ENCODE measurements at regions not wholly inside any gene's neighbourhood (a gene's known extent, or its start where the extent isn't known, plus 50 kb on each side); places are given as distances from the start of the nearest gene placed in this dataset.

- Mint-ChIP-seq H3K36me3 (ENCODE audit: insufficient read depth in 2 of 2) (no peaks in the 10 kb centered on the region), H3K4me1 (ENCODE audit: low read depth) (peaks cover 13% of the 10 kb centered on the region), H3K9me3 (no peaks in the 10 kb centered on the region), H3K27ac (no peak overlapping the region), H3K4me3 (no peak overlapping the region), H3K27me3 (ENCODE audit: low read depth) (peaks cover 40% of the 10 kb centered on the region)
- ATAC-seq (replicated peaks in 1 of 2) (no peak), DNase-seq (no peak)
These were observed 261.2 kb downstream of the CLIC5 start for GRCh38 chr6:45754432-45754831.

- DNase-seq (no peak), ATAC-seq (replicated peaks in 1 of 2) (no peak)
- Mint-ChIP-seq H3K4me1 (ENCODE audit: low read depth) (peaks cover 14% of the 10 kb centered on the region), H3K36me3 (ENCODE audit: insufficient read depth in 2 of 2) (peaks cover 4 to 8% of the 10 kb centered on the region in 2 donors), H3K27me3 (ENCODE audit: low read depth) (peaks cover 6% of the 10 kb centered on the region), H3K27ac (no peak overlapping the region), H3K9me3 (peaks cover 9% of the 10 kb centered on the region in 2 donors), H3K4me3 (no peak overlapping the region)
These were observed 269.6 kb downstream of the CLIC5 start for GRCh38 chr6:45746046-45746445.

- Mint-ChIP-seq H3K4me1 (ENCODE audit: low read depth) (peaks cover 35% of the 10 kb centered on the region), H3K36me3 (ENCODE audit: insufficient read depth in 2 of 2) (peaks cover 1 to 5% of the 10 kb centered on the region in 2 donors), H3K27me3 (ENCODE audit: low read depth) (no peaks in the 10 kb centered on the region), H3K9me3 (peaks cover 6 to 7% of the 10 kb centered on the region in 2 donors), H3K27ac (no peak overlapping the region), H3K4me3 (no peak overlapping the region)
- ATAC-seq (replicated peaks in 1 of 2) (no peak), DNase-seq (no peak)
These were observed 272.5 kb downstream of the CLIC5 start for GRCh38 chr6:45743028-45743615.

GRCh38 chr6:45742591-45742990, 273.1 kb downstream of the CLIC5 start:
- Mint-ChIP-seq H3K27ac (no peak overlapping the region), H3K27me3 (ENCODE audit: low read depth) (no peaks in the 10 kb centered on the region), H3K36me3 (ENCODE audit: insufficient read depth in 2 of 2) (peaks cover 0 to 3% of the 10 kb centered on the region in 2 donors), H3K4me1 (ENCODE audit: low read depth) (peaks cover 40% of the 10 kb centered on the region), H3K4me3 (no peak overlapping the region), H3K9me3 (peaks cover 4 to 7% of the 10 kb centered on the region in 2 donors)
- ATAC-seq (replicated peaks in 1 of 2) (no peak), DNase-seq (no peak)

- H3K4me1 Mint-ChIP-seq (ENCODE audit: low read depth): peaks cover 50% of the 10 kb centered on the region
- H3K9me3 Mint-ChIP-seq: peaks cover 0 to 1% of the 10 kb centered on the region in 2 donors
- H3K27me3 Mint-ChIP-seq (ENCODE audit: low read depth): no peaks in the 10 kb centered on the region
- H3K4me3 Mint-ChIP-seq: peak overlapping the region; percentile 27 to 47
- H3K36me3 Mint-ChIP-seq (ENCODE audit: insufficient read depth in 2 of 2): no peaks in the 10 kb centered on the region
- DNase-seq: peak in 1 of 2 donors; percentile 27
- ATAC-seq (replicated peaks in 1 of 2): peak; percentile 54 to 60
- H3K27ac Mint-ChIP-seq: no peak overlapping the region
These were observed 274.1 kb downstream of the CLIC5 start for GRCh38 chr6:45741437-45742171.

GRCh38 chr6:45739058-45739457, 276.6 kb downstream of the CLIC5 start:
- Mint-ChIP-seq H3K4me1 (ENCODE audit: low read depth) (peaks cover 62% of the 10 kb centered on the region), H3K9me3 (no peaks in the 10 kb centered on the region), H3K27me3 (ENCODE audit: low read depth) (no peaks in the 10 kb centered on the region), H3K27ac (no peak overlapping the region), H3K4me3 (no peak overlapping the region), H3K36me3 (ENCODE audit: insufficient read depth in 2 of 2) (no peaks in the 10 kb centered on the region)
- DNase-seq (no peak), ATAC-seq (replicated peaks in 1 of 2) (no peak)

GRCh38 chr6:45738057-45738455, 277.6 kb downstream of the CLIC5 start:
- DNase-seq (no peak), ATAC-seq (replicated peaks in 1 of 2) (no peak)
- H3K36me3 Mint-ChIP-seq (ENCODE audit: insufficient read depth in 2 of 2): no peaks in the 10 kb centered on the region
- H3K4me3 Mint-ChIP-seq: peak overlapping the region; percentile 50 to 68
- no peaks in the 10 kb centered on the region for H3K9me3 Mint-ChIP-seq
- H3K4me1 Mint-ChIP-seq (ENCODE audit: low read depth): peaks cover 71% of the 10 kb centered on the region
- no peaks in the 10 kb centered on the region for H3K27me3 Mint-ChIP-seq (ENCODE audit: low read depth)
- peak overlapping the region; percentile 79 for H3K27ac Mint-ChIP-seq

GRCh38 chr6:45737331-45738056, 278.2 kb downstream of the CLIC5 start:
- peak overlapping the region; percentile 50 to 68 for H3K4me3 Mint-ChIP-seq
- peaks cover 76% of the 10 kb centered on the region for H3K4me1 Mint-ChIP-seq (ENCODE audit: low read depth)
- H3K36me3 Mint-ChIP-seq (ENCODE audit: insufficient read depth in 2 of 2): no peaks in the 10 kb centered on the region
- peak overlapping the region; percentile 79 for H3K27ac Mint-ChIP-seq
- ATAC-seq (replicated peaks in 1 of 2): peak; percentile 76 to 82
- peak; percentile 41 to 54 for DNase-seq
- no peaks in the 10 kb centered on the region for H3K27me3 Mint-ChIP-seq (ENCODE audit: low read depth)
- H3K9me3 Mint-ChIP-seq: no peaks in the 10 kb centered on the region

- Mint-ChIP-seq H3K9me3 (no peaks in the 10 kb centered on the region), H3K36me3 (ENCODE audit: insufficient read depth in 2 of 2) (no peaks in the 10 kb centered on the region), H3K27ac (no peak overlapping the region), H3K4me3 (peak overlapping the region; percentile 8 to 68), H3K4me1 (ENCODE audit: low read depth) (peaks cover 65% of the 10 kb centered on the region), H3K27me3 (ENCODE audit: low read depth) (no peaks in the 10 kb centered on the region)
- peak; percentile 63 to 70 for ATAC-seq (replicated peaks in 1 of 2)
- peak in 1 of 2 donors; percentile 21 for DNase-seq
These were observed 279.5 kb downstream of the CLIC5 start for GRCh38 chr6:45736134-45736533.

GRCh38 chr6:45732731-45733130, 282.9 kb downstream of the CLIC5 start:
- ATAC-seq (replicated peaks in 1 of 2) (no peak), DNase-seq (no peak)
- Mint-ChIP-seq H3K27ac (no peak overlapping the region), H3K4me1 (ENCODE audit: low read depth) (peaks cover 44% of the 10 kb centered on the region), H3K36me3 (ENCODE audit: insufficient read depth in 2 of 2) (no peaks in the 10 kb centered on the region), H3K9me3 (no peaks in the 10 kb centered on the region), H3K27me3 (ENCODE audit: low read depth) (no peaks in the 10 kb centered on the region), H3K4me3 (no peak overlapping the region)

GRCh38 chr6:45730232-45730631, 285.4 kb downstream of the CLIC5 start:
- H3K27me3 Mint-ChIP-seq (ENCODE audit: low read depth): no peaks in the 10 kb centered on the region
- DNase-seq (no peak), ATAC-seq (replicated peaks in 1 of 2) (no peak)

GRCh38 chr6:45728674-45729073, 287.0 kb downstream of the CLIC5 start:
- Mint-ChIP-seq H3K27ac (no peak overlapping the region), H3K36me3 (ENCODE audit: insufficient read depth in 2 of 2) (peaks cover 0 to 2% of the 10 kb centered on the region in 2 donors), H3K4me1 (ENCODE audit: low read depth) (peaks cover 17% of the 10 kb centered on the region), H3K4me3 (no peak overlapping the region), H3K9me3 (peaks cover 0 to 4% of the 10 kb centered on the region in 2 donors), H3K27me3 (ENCODE audit: low read depth) (no peaks in the 10 kb centered on the region)
- ATAC-seq (replicated peaks in 1 of 2) (no peak), DNase-seq (no peak)

More at GRCh38 chr6:45730232-45730631, 285.4 kb downstream of the CLIC5 start:
- H3K27ac Mint-ChIP-seq: no peak overlapping the region
- peaks cover 0 to 2% of the 10 kb centered on the region in 2 donors for H3K36me3 Mint-ChIP-seq (ENCODE audit: insufficient read depth in 2 of 2)
- peaks cover 22% of the 10 kb centered on the region for H3K4me1 Mint-ChIP-seq (ENCODE audit: low read depth)
- H3K4me3 Mint-ChIP-seq: no peak overlapping the region
- H3K9me3 Mint-ChIP-seq: peaks cover 0 to 4% of the 10 kb centered on the region in 2 donors

GRCh38 chr6:45727819-45728449, 287.7 kb downstream of the CLIC5 start:
- Mint-ChIP-seq H3K27me3 (ENCODE audit: low read depth) (peaks cover 2% of the 10 kb centered on the region), H3K27ac (no peak overlapping the region), H3K36me3 (ENCODE audit: insufficient read depth in 2 of 2) (peaks cover under 1 to 3% of the 10 kb centered on the region in 2 donors), H3K4me1 (ENCODE audit: low read depth) (peaks cover 11% of the 10 kb centered on the region), H3K4me3 (no peak overlapping the region), H3K9me3 (peaks cover under 1 to 4% of the 10 kb centered on the region in 2 donors)
- no peak for DNase-seq
- ATAC-seq (replicated peaks in 1 of 2): no peak
